K562 (cell line): ENCODE measurements at regions not wholly inside any gene's neighbourhood (a gene's known extent, or its start where the extent isn't known, plus 50 kb on each side); places are given as distances from the start of the nearest gene placed in this dataset.

Experiments used
- ATAC-seq: fragments of 200-7000 bp; cut with Tn5 transposase; 3 replicates; pipeline ENCODE4 v1.9.1; 2020; ENCODE audit warnings: moderate library complexity
- BruUV-seq: library from RNA; stranded (reverse); fragments of 400-500 nt; replicated peaks from 2 replicates; lab custom pipeline; 2021; lab: Mats Ljungman, UMichigan
- CTCF ChIA-PET: fragments of 300-600 bp; formaldehyde crosslinking; extraction: SDS; loops from one replicate; lab custom pipeline; 2021; ENCODE audit warnings: low intra/inter-chr PET ratio; lab: Yijun Ruan, JAX
- POLR2A ChIA-PET: fragments of 300-600, 350-650 bp; sonication (Branson Sonifier 250); formaldehyde crosslinking; extraction: SDS; loops from one replicate; lab custom pipeline; 2021; ENCODE audit warnings: antibody characterized with exemption, inconsistent platforms; lab: Yijun Ruan, JAX
- DNase-seq, 4 experiments: peaks; one replicate each; pipeline versions ENCODE4 v3.0.0 to v3.0.0-alpha.2; 2011 to 2018; ENCODE audit warnings: low spot score in 3 of 4, mixed read lengths in 3 of 4; ENCODE audit errors: extremely low read depth in 1 of 4
- FAIRE-seq: peaks from 2 replicates; lab custom pipeline; 2011; peaks lifted over from hg19 to GRCh38; lab: Jason Lieb, UNC
- H2AFZ ChIP-seq: 2 replicates; pipeline ENCODE4 v1.6.0; 2011; ENCODE audit warnings: low read depth, low read length, control low read depth, inconsistent platforms
- H3K27ac ChIP-seq: fragments of 200-600 bp; 3 replicates; pipeline ENCODE4 v1.8.0; 2011; ENCODE audit warnings: low read depth, mild to moderate bottlenecking, control low read depth, inconsistent platforms, low read length, moderate library complexity, mixed read lengths; ENCODE audit errors: extremely low read depth
- H3K27me3 ChIP-seq, 2 experiments: fragments of 300-600 bp in 1 of 2; 2 replicates in 1 of 2; 3 replicates in 1 of 2; pipeline versions ENCODE4 v1.6.0 to v1.8.0; 2011; ENCODE audit warnings: inconsistent platforms in 2 of 2, low read length in 2 of 2, mild to moderate bottlenecking in 1 of 2, mixed read lengths in 1 of 2, moderate library complexity in 1 of 2; ENCODE audit not compliant: control insufficient read depth in 2 of 2, insufficient read depth in 2 of 2
- H3K36me3 ChIP-seq: fragments of 300-600 bp; 3 replicates; pipeline ENCODE4 v1.8.0; 2011; ENCODE audit warnings: mild to moderate bottlenecking, low read length, inconsistent platforms; ENCODE audit not compliant: control insufficient read depth, insufficient read depth
- H3K4me1 ChIP-seq, 2 experiments: fragments of 200-600 bp in 1 of 2; replicated peaks in 1 of 2; 2 replicates in 1 of 2; 3 replicates in 1 of 2; pipeline versions ENCODE4 v1.5.1 to v1.8.0; 2011; ENCODE audit warnings: inconsistent platforms in 2 of 2, low read length in 2 of 2, mild to moderate bottlenecking in 1 of 2, mixed read lengths in 1 of 2, moderate library complexity in 1 of 2; ENCODE audit not compliant: control insufficient read depth in 2 of 2, insufficient read depth in 2 of 2
- H3K4me2 ChIP-seq: 2 replicates; pipeline ENCODE4 v1.6.1; 2011; ENCODE audit warnings: low read length, control low read depth, inconsistent platforms, mixed read lengths; ENCODE audit not compliant: insufficient read depth
- H3K4me3 ChIP-seq: fragments of 200-600 bp; sonication (generic), shearing (Covaris generic); 2 replicates; pipeline ENCODE4 v1.5.1; 2016; ENCODE audit warnings: control low read depth, inconsistent platforms
- H3K79me2 ChIP-seq: fragments of 200-600 bp; 3 replicates; pipeline ENCODE4 v1.8.0; 2011; ENCODE audit warnings: low read length, inconsistent platforms; ENCODE audit not compliant: control insufficient read depth, insufficient read depth
- H3K9ac ChIP-seq, 2 experiments: 2 replicates each; pipeline versions ENCODE4 v1.6.0 to v1.6.1; 2011; ENCODE audit warnings: low read depth in 2 of 2, low read length in 2 of 2, control low read depth in 1 of 2, inconsistent platforms in 1 of 2, mild to moderate bottlenecking in 1 of 2, mixed read lengths in 1 of 2; ENCODE audit not compliant: insufficient read depth in 1 of 2
- H3K9me1 ChIP-seq: one replicate; pipeline ENCODE4 v1.6.0; 2011; ENCODE audit warnings: inconsistent platforms, mild to moderate bottlenecking, low read length, moderate library complexity; ENCODE audit not compliant: control insufficient read depth, insufficient read depth
- H3K9me3 ChIP-seq: replicated peaks from 2 replicates; pipeline ENCODE4 v1.5.1; 2011; ENCODE audit warnings: low read depth, low read length, inconsistent platforms; ENCODE audit not compliant: control insufficient read depth, insufficient read depth
- H4K20me1 ChIP-seq: replicated peaks from 2 replicates; pipeline ENCODE4 v1.6.1; 2011; ENCODE audit warnings: low read length, inconsistent platforms, mixed read lengths; ENCODE audit not compliant: control insufficient read depth, insufficient read depth
- CBFB ChIP-seq: sonication (generic); formaldehyde crosslinking; IDR thresholded peaks from 2 replicates; pipeline ENCODE4 v1.4.0; 2020; ENCODE audit warnings: mild to moderate bottlenecking, missing genetic modification reagents
- NCOA1 ChIP-seq: fragments of 450-650 bp; IDR thresholded peaks from 2 replicates; pipeline ENCODE4 v1.6.1; 2016; ENCODE audit warnings: low read depth
- PCBP1 ChIP-seq: fragments of 200-400 bp; formaldehyde crosslinking; IDR thresholded peaks from 2 replicates; pipeline ENCODE4 v1.6.1; 2018; ENCODE audit warnings: mild to moderate bottlenecking, low read depth, low read length; ENCODE audit not compliant: poor library complexity, severe bottlenecking
- PRMT5 ChIP-seq: sonication (generic); formaldehyde crosslinking; IDR thresholded peaks from 2 replicates; pipeline ENCODE4 v1.5.0; 2020; ENCODE audit warnings: missing genetic modification reagents
- SMARCA5 ChIP-seq: fragments of 450-650 bp; IDR thresholded peaks from 2 replicates; pipeline ENCODE4 v1.6.1; 2016
- ZNF121 ChIP-seq: sonication (generic); formaldehyde crosslinking; conservative IDR thresholded peaks from 2 replicates; pipeline ENCODE4 v1.8.0; 2022; ENCODE audit warnings: missing genetic modification reagents
- ZNF592 ChIP-seq: fragments of 450-650 bp; IDR thresholded peaks from 2 replicates; pipeline ENCODE4 v1.6.1; 2017; ENCODE audit warnings: antibody characterized with exemption, mild to moderate bottlenecking
- WGBS: fragments of 100-300 bp; shearing (Covaris generic); methylation state at CpG from one replicate; pipeline ENCODE4 v1.1.6; 2016; ENCODE audit warnings: low coverage, mixed read lengths; ENCODE audit not compliant: insufficient coverage; ENCODE audit errors: missing lambda C conversion rate; 5-methylcytosine and 5-hydroxymethylcytosine counted together
- in situ Hi-C: fragments of 300-500 bp; cut with MboI; formaldehyde crosslinking; loops from 4 replicates; pipeline ENCODE4 v1.15.0; 2018; ENCODE audit warnings: inconsistent platforms, mixed read lengths
- intact Hi-C: fragments of 100-400 bp; cut with micrococcal nuclease; formaldehyde crosslinking; loops from 2 replicates; pipeline ENCODE4 v1.14.2; 2022

DNA sequence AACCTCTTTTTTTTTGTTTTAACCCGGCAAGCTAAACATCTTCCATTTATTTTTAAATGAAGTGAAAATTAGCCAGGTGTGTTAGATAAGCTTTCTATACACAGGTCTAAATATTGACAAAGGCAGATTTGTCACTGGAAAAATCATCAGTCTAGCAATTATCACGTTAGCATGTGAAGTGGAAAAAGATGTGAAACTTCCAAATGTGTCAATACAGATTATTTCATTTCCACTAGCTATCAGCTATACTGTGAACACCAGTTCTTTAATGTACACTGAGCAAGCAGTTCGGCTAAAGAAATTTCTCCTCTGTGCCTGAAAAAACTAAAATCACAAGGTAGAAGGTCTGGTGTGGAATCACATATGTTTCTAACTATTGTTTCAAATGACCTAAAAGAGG, 96.6 kb upstream of the G2E3 start (continued):
- TF ChIP-seq PCBP1 = no peak
- no peak for TF ChIP-seq PRMT5 (CRISPR knock-in tag)
- no peak for TF ChIP-seq ZNF592
- no peak for TF ChIP-seq SMARCA5

DNA sequence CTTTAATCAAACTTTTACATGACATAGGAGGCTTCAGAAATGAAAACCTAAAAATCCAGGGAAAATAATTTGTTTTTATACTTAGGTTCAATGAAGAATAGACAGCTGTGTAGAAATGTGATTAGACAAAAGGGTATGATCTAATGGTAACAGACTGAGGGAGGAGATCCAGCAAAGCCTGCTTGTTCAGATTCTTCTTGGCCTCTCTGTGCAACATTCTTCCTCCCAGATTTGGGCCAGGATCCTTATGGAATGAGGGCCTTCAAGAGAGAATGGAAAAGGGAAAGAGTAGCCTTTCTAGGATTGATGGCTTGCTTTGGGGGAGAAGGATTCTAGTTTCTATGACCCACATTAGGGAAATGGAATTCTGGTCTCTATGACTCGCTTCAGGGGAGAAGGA, 94.5 kb upstream of the G2E3 start:
- FAIRE-seq (no peak), ATAC-seq (no peak)
- Histone ChIP-seq H3K4me2 (no peak overlapping the region), H3K36me3 (peaks cover 7% of the 10 kb centered on the region; the same call in 1 of the 3 replicates), H3K27me3 (no peaks in the 10 kb centered on the region), H3K4me3 (no peak overlapping the region), H3K9me3 (no peaks in the 10 kb centered on the region), H3K9ac (no peak overlapping the region), H2AFZ (no peak overlapping the region), H4K20me1 (no peaks in the 10 kb centered on the region), H3K79me2 (no peaks in the 10 kb centered on the region), H3K9me1 (no peaks in the 10 kb centered on the region), H3K4me1 (no peaks in the 10 kb centered on the region), H3K27ac (no peak overlapping the region)
- no TSS peak for BruUV-seq
- WGBS = 33% methylated on average over 1 of the region's 1 CpG
- CTCF ChIA-PET = no interaction called here
- intact Hi-C loops = no loop called here
- in situ Hi-C loops = no loop called here
- no peak for TF ChIP-seq CBFB (CRISPR knock-in tag)
- TF ChIP-seq ZNF121 (CRISPR knock-in tag) = no peak
- no peak for TF ChIP-seq NCOA1
- TF ChIP-seq, all 486 proteins: peak for 0
- no peak for DNase-seq
- POLR2A ChIA-PET = no interaction called here
